Mammary epithelial cell (primary cell): ENCODE measurements at regions not wholly inside any gene's neighbourhood (a gene's known extent, or its start where the extent isn't known, plus 50 kb on each side); places are given as distances from the start of the nearest gene placed in this dataset.

ENCODE experiments used
- EZH2 ChIP-seq: IDR thresholded peaks from 2 replicates; pipeline ENCODE4 v1.6.1; 2012; ENCODE audit warnings: low read length, inconsistent platforms, borderline replicate concordance
- TF ChIP-seq, protein P1 (sequence below), 2 donors: IDR thresholded peaks in 1 of 2; conservative IDR thresholded peaks in 1 of 2; 2 replicates each; pipeline ENCODE4 v1.5.1; 2011 to 2012; ENCODE audit warnings: inconsistent platforms in 2 of 2, low read length in 2 of 2, mild to moderate bottlenecking in 2 of 2, control low read depth in 1 of 2, low read depth in 1 of 2; ENCODE audit not compliant: insufficient read depth in 1 of 2; ENCODE audit errors: extremely low read depth in 1 of 2

- TF ChIP-seq, protein P1, sequence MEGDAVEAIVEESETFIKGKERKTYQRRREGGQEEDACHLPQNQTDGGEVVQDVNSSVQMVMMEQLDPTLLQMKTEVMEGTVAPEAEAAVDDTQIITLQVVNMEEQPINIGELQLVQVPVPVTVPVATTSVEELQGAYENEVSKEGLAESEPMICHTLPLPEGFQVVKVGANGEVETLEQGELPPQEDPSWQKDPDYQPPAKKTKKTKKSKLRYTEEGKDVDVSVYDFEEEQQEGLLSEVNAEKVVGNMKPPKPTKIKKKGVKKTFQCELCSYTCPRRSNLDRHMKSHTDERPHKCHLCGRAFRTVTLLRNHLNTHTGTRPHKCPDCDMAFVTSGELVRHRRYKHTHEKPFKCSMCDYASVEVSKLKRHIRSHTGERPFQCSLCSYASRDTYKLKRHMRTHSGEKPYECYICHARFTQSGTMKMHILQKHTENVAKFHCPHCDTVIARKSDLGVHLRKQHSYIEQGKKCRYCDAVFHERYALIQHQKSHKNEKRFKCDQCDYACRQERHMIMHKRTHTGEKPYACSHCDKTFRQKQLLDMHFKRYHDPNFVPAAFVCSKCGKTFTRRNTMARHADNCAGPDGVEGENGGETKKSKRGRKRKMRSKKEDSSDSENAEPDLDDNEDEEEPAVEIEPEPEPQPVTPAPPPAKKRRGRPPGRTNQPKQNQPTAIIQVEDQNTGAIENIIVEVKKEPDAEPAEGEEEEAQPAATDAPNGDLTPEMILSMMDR (conservative IDR thresholded peaks at IDR 0.05 in 1 of 2, IDR thresholded peaks at IDR 0.05 in 1 of 2; ENCODE audit: extremely low read depth in 1 of 2, insufficient read depth in 1 of 2, low read depth in 1 of 2, low read length in 2 of 2), result no peak
- no peak for TF ChIP-seq EZH2
These were observed 356.5 kb upstream of the TUSC1 start for GRCh38 chr9:26034786-26035185.
